ENCODE measurements at regions not wholly inside any gene's neighbourhood (a gene's known extent, or its start where the extent isn't known, plus 50 kb on each side); places are given as distances from the start of the nearest gene placed in this dataset.

DNA sequence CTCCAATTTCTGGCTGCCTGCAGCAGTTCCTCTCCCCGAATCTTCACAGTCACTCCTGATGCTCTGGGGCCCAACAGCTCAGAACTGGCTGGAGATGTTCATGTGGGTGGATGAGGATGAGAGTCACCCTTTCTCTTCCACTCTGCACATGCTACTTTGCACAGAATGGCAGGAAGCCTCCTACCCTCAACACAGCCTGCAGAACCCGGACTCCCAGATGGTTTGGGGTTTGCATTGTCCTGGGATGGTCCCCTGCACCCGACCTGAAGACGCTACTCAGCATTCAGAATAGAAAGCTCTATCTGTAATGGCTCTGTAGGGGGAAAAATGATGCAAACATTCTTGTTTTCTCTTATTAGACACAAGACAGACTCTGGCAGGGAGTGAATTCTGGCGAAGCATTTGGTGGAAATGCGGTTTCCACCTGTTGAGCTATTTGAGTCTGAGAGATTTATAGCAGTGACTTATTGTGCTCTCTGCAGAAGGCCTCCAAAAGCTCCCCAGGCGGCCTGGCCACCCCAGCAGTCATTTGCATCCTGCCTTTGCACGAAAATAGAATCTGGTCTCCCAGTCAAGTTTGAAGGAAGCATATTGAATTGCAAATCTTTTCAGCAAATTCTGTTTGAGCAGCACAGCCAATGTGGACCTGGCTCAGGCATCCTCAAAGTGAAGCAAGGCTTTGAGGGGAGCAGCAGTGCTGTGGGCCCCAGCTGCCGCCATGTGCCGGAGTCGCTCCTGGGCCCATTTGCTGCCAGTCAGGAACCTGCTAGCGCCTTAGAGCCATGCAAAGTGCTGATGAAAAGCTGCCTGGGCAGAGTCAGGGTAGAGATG lies 309.3 kb downstream of the TCERG1L start:
- no peak for DNase-seq

DNA sequence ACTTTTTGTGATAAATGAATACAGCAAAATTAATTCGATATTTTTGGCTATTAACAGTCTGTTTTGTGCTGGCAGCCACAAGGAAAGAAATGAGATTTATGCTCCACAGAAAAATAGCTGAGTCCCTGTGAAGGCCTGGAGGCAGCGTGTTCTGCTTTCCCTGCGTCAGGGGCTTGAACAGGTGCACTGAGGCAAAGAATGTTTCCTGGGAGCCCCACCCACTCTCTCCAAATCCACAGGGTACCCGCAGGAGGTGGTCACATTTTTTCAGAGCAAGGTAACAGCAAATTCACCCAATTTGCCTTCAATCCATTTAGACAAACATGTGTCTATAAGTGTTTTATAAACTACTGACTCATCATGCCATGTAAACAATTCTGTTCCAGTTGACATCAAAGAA lies 308.1 kb downstream of the TCERG1L start:
- no peak for DNase-seq

DNA sequence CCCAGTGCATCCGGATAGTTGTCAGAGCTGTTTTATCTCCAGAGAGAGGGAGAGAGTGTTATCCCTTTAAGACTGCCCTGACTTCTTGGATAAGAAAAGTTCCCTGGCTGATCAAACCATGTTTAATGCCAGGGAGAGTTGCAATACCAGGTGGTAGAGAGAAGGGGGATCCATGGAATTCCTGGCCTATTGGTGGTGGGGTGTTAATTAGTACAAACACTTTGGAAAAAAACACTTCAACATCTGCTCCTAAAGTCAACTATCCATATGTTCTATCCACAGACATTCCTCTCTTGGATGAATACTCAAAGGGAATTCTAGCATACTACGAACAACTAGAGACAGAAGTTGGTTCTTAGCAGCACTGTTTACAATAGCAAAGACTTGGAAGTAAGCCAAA lies 307.2 kb downstream of the TCERG1L start:
- no peak for DNase-seq

DNA sequence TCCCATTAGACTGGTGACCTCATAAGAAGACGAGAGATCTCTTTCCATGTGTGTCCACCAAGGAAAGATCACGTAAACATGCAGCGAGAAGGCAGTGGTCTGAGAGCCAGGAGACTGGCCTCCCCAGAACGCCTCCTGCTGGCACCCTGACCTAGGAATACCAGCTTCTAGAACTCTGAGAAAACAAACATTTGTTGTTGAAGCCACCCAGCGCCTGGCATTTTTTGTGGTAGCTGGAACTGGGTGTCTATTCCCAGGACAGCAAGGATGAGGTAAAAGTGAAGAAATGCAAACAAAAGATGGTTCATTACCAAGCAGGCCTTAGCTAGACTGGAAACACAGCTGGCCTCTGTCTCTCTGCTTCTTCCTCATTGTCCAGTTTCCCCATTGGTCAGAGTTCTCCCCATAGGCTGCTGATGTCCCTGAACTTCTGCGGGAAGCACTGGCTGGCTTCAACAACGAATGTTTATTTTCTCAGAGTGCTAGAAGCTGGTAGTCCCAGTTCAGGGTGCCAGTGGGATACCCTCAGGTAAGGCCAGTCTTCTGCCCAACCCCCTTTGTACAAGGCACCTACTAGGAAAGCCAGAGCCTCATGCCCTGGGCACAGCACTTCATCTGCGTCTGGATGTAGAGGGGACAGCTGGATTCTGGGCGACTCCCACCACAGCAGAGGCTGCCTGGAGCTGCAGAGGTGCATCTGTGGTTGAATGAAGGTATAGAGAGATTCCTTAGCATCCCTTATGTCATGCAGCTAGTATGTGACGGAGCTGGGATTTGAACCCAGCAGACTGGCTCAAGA lies 304.9 kb downstream of the TCERG1L start:
- no peak for DNase-seq

DNA sequence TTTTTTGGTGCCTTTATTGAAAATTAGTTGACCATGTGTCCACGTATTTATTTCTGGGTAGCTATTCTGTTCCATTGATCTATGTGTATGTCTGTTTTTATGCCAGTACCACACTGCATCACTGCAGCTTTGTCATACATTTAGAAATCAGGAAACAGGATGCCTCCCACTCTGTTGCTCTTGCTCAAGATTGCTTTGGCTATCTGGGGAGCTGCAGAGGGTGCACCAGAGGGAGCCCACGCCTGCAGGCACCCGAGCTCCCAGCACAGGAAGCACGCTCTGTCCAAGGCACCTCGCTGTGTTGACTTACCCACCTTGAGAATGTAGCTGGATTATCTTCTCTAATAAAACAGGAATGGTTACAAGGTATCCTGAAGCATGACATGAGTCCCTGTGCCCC lies 301.7 kb downstream of the TCERG1L start:
- no peak for DNase-seq

DNA sequence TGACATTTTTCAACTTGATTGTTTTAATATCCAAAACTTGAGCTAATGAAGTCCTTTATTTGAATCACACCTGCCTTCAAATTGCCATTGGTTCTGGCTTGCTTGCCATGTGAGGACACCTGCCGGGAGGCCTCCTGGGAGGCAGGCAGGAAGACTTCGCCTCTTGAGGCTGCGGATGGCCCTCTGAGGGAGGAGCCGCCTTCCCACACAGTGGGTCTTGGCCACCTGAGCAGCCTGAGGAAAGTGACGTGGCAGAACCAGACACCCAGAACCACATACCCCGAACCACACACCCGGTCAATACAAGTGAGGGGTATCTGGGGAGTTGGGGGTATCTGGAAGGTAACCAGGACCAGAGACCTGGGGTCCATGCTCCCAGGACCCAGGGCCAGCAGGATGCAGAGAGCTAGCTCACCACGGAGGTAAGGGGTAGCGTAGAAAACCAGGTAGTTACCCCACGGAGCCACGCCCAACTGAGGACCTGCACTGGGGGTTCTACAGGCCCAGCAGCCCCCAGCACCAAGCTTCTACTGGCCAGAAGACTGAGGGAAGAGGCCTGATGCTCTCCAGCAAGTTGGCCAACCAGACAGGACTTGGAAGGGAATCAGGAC lies 300.5 kb downstream of the TCERG1L start:
- DNase-seq: no peak

DNA sequence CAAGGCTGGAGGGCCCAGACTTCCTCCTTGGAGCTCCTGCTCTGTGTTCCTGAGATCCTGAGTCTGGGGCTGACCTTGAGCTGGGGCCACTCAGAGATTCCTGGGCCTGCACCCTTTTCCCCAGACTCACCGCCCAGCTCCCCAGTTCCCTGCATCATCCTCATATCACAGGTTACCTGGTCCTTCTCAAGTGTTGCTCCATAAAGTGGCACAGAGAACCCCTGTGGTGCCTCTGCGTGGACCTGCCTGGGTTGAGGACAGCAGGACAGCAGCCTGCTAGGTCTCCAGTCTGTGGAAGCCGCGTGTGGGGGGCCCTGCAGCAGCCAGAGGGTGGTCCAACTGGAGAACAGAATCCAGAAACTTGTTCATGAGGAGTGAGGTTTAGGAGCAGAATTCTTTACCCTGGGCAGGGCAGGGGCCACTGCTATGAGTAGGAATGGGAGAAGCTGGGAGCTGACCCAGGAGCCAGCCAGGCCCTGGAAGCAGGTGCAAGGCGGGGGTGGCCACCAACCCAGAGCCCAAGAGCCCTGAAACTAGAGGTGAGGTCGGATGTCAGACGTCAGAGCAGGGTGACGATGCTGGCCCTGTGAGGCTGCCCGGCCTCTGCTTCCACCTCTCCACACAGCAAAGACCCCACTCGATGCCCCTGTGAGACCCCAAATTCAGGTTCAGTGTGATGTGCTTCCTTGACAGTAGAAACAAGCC lies 299.4 kb downstream of the TCERG1L start:
- no peak for DNase-seq

DNA sequence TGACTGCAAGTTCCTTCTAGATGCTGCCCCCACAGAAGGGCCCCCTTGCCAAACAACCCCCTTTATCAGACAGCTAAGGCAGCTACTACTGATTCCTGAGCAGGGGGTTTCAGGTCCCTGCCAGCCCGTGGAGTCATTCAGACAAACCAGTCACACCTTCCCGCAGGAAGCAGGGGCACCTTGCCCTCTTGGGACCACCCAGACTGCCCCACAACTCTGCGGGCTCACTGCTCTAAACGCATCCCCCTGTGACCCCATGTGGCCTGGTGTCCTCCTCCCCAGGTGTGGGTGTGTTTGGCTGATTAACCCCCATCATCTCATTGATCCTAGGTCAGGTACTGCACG lies 298.9 kb downstream of the TCERG1L start:
- DNase-seq: no peak

DNA sequence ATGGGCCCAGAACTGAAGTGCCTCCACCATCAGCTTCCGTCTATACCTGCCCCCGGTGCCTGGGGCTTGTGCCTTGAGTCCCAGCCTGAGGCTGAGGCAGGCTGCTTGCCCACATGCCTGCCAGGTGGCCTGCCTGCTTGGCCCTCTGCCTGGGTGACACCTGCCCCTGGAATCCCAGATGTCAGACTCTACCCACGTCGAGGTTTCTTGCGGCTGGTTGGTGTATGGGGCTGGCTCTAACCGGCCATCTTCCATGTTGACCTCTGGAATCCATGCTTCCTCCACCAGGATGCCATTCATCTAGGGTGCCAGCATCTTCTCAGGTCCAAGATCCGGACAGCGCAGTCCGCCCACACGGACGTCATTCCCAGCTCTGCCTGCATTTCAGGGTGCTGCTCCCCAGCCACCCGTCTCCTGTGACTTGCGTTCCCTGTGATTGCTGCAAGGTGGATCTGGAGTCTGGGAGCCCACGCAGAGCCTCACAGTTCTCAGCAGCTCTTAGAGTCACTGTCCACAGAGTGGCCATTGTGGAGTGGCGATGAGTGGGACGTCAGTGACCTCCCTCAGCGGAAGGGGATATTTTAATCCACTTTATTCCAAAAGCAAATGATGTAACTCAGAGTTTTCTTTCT lies 298.1 kb downstream of the TCERG1L start:
- DNase-seq: no peak

DNA sequence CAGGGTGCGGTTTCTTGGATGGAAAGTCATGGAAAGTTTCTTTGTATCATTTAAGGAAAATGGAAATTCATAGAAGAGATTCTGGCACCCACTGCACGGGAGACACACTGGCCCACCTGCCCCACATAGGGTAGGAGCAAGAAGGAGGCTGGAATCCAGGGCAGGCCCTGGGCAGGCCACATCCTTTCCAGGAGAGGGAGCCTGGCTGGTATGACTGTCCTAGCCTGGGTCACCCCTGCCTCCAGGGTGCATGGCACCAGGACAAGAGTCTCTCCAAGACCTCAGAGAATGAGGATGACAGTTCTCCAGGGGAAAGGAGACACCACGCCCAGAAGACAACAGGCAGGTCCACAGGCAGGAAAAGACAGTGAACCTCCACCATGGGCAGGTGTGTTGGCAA lies 297.2 kb downstream of the TCERG1L start:
- no peak for DNase-seq

DNA sequence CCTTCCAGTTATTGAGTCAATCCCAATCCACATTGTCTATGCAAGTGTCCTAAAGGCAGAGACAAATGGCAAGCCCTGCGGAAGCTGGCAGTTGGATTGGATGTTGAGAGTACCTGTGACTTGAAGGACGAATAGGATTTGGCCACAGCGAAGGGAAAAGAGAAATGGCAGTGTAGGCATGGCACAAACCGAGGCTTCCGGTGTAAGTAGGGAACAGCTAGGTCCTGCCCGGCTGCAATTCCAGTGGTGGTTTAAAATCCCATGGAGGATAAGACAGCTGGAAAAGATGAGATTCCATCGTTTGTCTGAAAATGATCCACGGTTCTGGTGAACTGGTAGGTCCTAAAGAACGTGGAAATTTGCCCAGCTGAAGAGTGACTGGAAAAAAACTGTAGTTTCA lies 296.2 kb downstream of the TCERG1L start:
- no peak for DNase-seq

DNA sequence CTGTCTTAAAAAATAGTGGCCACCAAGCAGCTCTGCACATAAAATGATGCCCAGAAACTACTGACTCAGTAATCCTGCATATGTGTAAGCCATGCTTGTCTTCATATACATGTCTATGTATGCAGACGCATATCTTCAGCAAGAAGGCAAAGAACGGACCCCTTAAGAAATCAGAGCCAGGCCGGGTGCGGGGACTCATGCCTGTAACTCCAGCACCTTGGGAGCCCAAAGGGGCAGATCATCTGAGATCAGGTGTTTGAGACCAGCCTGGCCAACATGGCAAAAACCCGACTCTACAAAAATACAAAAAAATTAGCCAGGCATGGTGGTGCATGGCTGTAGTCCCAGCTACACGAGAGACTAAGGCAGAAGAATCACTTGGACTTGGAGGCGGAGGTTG lies 295.0 kb downstream of the TCERG1L start:
- DNase-seq: no peak

DNA sequence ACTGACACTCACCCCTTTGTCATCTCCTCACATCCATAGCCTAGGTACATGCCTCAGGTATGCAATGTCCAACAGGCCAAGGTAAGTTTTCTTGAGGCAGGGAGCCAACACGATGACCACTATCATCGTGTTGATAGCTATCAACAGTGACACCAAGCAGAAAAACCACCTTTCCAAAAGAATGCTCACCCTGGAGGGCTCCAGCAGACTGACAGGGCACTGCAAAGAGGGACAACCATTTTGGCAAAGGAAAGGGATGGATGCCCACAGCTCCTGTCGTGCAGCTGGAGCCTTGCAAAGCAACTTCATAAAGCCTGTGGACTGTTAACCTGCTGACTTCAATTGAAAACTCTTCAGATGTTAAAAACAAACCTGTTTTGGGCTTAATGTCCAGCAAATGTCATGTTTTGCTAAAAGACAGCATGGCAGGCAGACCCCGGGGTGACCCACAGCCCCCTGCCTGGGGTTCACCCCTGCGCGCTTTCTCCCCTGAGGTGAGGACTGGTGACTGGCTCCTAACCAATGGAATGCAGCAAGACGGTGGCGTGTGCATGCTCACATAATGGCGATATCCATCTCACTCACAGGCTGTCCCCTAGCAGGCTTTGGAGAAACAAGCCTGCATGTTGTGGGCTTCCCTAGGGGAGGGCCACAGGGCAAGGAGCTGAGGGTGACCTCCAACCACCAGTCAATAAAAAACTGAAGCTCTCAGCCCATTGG lies 293.8 kb downstream of the TCERG1L start:
- no peak for DNase-seq

DNA sequence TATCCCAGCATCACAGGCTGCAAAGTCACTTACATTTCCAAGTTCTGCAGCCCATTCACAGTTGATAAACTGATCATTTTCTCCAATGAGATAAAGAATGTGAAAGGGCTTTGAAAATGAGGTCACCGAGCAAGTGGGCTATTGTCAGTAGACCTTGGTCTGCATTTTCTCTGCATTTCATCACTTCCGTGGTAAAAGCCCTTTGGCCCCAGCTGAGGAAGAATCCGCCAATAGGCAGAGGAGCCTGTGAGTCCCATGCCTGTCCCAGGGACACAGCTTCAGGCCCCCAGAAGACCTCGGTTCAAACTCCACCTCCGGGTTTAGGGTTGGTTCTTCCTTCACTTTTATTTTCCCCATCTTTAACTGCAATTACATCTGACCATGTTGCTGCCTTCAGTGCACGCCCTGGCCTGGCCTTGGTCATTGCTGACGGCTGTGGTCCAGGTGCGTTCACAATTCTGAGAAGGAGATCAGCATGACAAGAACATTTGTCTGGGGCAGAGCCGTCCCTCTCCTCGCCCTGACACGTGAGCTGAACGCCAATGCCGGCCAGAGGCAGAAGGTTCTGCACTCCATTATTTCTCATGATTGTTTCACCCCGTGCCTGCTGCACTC lies 292.5 kb downstream of the TCERG1L start:
- DNase-seq: no peak

DNA sequence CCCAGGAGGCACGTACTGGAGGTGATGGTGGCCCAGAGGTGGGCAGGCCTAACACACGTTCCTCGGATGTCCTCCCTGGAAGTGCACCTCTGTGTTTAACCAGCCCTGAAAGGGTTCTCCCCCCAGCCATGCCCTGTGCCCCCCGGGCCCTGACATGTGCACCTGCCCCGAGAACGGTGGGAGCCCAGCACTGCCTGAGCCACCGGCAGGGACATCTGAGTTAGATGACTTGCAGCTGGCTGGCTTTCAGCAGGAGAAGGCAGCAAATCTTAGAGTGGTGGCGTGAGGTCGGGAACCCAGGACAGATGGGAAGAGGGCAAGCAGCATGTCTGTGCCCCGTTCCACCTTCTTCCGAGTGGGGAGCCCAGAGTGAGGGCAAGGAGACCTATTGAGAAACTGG lies 291.8 kb downstream of the TCERG1L start:
- no peak for DNase-seq

DNA sequence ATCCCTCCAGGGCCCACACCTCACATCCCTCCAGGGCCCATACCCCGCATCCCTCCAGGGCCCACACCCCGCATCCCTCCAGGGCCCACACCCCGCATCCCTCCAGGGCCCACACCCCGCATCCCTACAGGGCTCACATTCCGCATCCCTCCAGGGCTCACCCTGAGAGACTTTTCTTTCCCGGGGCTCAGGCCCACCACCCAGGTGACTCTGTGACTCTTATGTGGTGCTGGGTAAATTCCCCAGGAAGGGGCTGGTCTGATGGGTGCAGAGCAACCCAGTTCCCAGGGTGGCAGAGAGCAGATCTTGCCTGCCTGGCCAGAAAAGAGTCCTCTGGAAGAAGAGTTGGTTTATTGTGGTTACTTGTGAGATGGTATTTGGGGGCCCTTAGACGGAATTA lies 290.7 kb downstream of the TCERG1L start:
- no peak for DNase-seq

DNA sequence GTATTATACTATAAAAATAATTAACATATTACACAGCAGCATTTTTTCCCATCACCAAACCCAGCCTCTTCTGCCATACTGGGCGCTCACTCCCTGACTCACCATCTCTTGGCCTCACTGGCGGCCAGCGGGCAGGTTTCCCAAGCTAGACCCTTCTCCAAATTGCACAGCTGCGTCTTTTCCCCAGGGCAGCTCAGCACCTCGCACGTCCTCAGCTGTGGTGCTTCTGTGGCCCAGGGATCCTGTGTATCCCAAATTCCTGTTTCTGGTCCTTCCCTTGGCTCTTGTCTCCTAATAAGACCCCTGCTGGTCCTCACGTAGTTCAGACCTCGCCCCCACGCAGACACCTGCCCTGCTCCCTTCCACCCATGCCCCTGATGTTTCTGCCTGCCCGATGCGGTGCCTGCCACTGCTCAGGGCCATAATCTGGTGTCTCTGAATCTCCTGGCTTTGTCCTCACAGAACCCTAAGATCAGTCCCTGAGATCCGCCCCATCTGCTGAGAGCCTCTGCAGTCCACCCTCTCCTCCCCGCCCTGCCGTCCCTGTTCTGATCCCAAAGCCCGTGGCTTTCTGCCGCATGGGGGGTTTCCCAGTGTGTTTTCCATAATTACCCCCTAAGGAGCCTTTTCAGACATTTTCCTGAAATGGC lies 290.1 kb downstream of the TCERG1L start:
- DNase-seq: no peak

DNA sequence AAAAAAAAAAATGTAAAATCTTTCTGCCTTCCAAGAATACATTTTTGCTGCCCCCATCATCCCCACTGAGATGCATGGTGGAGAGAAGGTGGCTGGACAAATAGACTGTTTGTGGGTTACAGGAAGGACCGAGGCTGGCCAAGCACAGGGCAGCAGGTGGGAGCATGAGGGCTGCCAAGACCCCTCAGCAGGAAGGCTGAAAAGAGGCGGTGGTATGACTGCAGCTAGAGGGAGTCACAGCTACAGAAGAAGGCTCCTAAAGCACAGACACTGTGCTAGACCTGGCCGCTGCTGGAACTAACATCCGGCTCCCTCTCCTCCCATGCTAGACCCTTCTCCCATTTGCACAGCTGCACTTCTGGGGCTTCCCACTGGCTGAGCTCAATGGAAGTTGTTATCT lies 289.6 kb downstream of the TCERG1L start:
- DNase-seq: no peak

DNA sequence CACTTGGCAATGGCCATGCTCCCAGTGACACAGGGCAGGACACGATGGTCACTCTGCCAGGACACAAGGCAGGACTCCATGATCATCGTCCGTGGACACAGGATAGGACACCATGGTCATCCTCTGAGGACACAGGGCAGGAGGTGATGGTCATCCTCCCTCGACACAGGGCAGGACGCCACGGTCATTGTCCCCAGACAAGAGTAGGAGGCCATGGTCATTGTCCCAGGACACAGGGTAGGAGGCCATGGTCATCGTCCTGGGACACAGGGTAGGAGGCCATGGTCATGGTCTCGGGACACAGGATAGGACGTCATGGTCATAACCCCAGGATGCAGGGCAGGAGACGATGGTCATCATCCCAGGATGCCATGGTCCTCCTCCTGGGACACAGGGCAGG lies 289.2 kb downstream of the TCERG1L start:
- DNase-seq: no peak

DNA sequence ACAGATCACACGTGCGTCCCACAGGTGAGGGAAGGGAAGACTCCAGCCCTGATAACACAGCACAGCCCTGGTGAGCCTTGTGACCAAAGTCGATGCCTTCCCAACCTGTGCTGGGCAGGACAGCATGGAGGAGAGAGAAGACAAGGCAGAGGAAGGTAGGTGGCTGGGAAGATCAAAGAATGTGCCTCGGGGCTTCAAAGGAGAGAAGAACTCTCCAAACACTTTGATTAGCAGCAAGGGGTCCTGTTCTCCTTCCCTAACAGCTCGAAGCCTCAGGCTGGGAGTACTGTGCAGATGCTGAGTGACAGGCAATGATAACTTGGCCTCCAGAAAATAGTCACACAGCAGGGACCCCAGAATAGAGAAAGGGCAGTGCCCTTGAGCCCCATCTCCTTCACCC lies 288.5 kb downstream of the TCERG1L start:
- no peak for DNase-seq
